ENCODE measurements at regions not wholly inside any gene's neighbourhood (a gene's known extent, or its start where the extent isn't known, plus 50 kb on each side); places are given as distances from the start of the nearest gene placed in this dataset.
A peak's percentile ranks its signal among the peaks of the same experiment; 100 is the strongest.
"Not testable (repeated sequence)": the region's sequence is repeated elsewhere in the genome, so short reads cannot be mapped to it uniquely, and the experiment has no call there.

DNA sequence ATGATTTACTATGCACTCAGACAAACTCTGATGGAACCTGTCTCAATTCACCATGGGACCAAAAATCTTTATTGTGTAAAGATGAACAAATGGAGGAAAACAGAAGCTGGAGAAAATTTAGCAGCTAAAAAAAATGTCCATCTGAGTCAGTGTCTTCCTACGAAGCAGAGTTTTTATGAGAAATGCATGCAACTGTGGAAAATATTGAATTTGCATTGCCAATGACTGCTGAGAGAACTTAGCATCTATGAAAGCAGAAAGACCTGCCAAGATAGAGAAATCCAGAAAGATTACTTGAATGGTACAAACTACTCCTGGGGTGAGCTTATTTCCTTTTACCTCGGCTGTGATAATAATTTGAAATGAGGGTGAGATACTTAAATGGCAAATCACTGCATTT, 289.7 kb upstream of the GCFC2 start:
- DNase-seq (ENCODE audit: low read depth) = no peak

DNA sequence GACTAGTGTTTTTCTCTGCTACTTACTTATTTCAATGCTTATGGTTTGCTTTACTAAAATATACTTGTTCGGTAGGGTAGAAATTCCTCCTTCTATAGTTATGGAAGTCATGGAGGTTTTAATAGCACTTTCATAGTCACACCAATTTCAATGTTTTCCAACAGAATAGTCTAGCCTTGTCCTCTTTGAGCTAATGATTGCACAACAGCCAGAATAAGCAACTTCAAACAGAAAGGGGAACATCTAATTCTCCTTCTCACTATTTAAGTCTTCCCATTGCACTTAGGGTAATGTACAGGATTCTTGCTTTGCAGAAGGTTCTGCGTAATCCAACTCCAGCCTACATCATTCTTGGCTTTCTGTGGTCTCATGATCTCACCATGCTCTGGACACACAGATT, 287.7 kb upstream of the GCFC2 start:
- DNase-seq (ENCODE audit: low read depth) = no peak

DNA sequence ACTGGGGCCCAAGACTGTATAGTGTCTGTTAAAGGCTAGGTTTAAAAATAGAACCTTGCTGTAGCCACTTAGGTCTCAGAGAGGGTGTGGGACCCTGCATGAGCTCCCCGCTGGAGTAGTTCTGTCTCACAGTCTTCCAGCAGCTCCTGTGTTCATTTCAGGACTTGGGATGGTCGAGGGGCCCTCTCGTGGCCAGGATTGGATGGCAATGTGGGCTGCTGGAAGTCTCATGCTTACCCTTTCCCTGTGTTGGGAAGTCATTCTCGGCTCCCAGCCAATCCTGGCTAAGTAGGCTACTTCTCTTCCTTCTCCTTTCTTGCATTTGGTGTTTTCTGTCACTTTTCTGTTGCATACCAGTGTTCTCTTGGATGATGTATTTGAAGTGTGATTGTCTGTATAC, 284.0 kb upstream of the GCFC2 start:
- DNase-seq (ENCODE audit: low read depth) = no peak

DNA sequence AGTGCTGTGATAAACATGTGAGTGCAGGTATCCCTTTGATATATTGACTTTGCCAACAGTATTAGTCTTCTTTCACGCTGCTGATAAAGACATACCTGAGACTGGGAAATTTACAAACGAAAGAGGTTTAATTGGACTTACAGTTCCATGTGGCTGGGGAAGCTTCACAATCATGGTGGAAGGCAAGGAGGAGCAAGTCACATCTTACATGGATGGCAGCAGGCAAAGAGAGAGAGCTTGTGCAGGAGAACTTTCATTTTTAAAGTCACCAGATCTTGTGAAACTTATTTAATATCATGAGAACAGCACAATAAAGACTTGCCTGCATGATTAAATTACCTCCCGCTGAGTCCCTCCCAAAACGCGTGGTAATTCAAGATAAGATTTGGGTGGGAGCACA, 277.9 kb upstream of the GCFC2 start:
- not testable (repeated sequence) for DNase-seq (ENCODE audit: low read depth)

DNA sequence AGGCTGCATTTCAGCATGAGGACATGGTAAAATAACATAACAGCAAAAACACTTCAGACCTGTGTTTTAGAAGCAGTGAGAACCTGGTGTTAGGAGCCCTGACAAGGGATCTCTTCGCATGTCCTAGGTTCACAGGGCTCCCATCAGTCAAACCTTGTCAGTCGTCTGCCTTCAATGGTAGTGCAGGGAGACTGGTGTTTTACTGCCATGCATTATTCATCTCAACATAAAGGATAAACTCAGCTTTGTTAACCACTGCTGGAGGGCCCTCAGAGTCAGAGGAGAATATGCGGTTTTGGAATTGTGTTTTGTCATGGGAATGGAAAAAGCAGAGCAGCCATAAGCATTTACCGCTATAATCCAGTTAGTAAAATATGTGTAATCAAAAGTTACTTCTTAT, 275.9 kb upstream of the GCFC2 start:
- DNase-seq (ENCODE audit: low read depth) = no peak

DNA sequence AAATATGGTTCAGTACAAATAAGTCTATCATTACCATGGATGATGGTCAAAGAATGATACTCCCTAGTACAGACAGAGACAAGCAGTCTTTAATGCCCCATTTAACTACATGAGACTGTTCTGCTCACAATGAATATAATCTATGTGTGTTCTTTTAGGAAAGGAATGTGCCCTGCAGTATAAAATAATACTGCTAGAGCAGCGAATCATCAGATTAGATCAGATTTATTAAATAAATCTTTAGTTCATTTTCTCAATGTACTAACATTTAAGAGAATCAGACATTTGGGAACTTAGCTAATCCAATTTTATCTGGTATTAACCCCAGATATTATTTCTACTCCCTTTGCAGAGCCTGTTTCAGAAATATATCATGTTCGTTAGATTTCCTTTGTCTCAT, 272.0 kb upstream of the GCFC2 start:
- no peak for DNase-seq (ENCODE audit: low read depth)

DNA sequence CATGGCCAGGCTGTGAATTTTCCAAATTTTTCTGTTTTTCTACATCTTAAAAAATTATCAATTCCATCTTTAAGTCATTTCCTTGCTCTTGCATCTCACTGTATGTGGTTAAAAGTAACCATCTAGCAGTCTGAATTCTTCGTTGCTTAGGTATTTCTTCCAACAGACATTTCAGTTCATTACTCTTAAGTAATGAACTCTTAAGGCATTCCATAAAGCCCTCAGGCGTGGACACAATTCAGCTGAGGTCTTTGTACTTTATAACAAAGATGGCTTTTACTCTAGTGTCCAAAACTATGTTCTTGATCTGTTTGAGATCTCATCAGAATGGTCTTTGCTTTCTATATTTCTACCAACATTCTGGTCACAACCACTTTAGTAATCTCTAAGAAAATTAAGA, 253.9 kb upstream of the GCFC2 start:
- no peak for DNase-seq (ENCODE audit: low read depth)

DNA sequence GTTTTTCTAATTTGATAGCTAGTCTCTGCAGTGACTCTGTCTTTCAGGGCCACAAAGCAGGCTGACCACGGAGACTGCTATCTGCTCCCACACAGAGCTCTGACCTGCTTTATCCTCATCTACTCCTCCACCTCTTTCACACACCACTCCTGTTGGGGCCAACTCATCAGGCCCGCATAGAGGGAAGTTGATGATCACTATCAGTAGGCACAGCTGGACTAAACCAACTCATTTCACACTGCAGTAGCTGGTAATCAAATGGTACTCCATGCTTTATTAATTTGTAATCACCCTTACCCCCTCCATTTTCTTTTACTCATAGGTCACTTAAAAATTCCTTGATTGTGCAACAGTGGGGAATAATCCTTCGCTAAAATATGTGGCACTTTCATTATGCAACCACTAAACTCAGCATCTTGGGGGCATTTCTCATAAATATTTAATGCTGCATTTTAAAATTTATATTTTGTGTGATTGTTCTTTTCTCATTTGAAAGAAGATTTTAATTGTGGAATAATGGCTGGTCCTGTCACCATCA, 249.8 kb upstream of the GCFC2 start:
- no peak for DNase-seq (ENCODE audit: low read depth)

DNA sequence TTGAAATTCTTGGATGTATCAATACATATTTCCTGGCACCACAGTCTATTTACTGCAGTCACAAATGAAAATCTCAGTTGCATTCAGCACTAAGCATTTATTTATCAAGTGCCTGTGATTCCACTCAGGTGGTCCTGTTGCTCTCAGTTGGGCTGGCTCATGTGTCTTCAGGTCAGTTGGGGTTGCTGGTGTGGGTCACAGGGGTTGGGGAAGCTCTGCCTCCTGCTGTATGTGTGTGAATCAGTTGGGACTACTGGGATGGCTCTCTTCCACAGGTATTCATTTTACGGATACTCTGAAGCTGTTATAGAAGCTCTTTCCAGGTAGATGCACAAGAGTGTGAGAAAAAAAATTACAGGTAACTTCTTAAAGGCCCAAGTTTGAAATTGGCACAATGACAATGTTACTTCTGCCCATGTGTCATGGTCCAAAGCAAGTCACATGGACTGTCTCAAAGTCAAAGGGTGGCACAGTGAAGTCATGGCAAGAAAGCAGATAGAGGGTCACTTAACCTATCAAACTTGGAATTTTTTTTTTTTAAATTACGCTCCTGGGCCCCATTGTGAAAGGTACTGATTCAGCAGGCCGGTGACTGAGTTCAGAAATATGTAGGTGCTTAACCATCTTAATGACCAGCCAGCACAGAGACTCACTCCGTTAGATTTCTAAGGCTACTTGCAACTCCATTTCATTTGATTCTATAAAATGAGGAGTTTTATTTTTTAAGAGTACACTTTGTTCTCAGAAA, 249.2 kb upstream of the GCFC2 start:
- no peak for DNase-seq (ENCODE audit: low read depth)

DNA sequence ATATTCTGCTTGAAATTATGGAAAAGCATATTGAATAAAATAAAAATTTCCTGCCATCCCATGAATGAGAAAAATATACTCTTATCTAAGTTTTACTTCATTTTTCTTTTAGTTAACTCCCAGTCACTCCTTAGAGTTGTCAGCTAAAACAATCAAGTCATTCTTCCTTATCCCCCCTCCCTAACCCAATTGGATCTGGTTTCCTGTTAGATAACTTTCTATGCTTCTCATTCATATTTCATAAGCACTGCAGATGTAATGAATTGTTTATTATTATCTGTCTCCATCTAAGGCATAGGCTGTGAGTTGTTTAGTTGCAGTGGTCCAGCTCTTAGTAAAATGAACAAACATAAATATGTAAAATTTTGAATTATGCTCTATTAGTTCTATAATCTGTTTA, 244.0 kb upstream of the GCFC2 start:
- no peak for DNase-seq (ENCODE audit: low read depth)

DNA sequence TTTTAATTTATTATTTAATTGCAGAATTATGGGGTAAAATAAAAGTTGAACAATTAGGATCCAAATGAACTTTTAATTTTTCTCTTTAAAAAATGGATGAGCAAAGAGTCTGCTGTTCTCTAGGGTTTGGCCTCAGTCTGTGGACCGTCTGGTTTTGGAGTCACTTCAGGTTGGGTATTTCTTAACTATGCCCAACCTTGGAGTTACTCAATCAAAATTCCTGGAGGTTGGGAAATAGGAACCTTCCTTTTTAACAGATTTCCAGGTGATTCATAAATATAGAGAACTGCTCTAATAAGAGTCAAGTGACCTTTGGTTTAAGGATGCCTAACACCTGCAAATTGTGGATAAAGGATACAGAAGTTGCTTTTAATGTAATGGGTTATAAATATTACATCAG, 241.5 kb upstream of the GCFC2 start:
- no peak for DNase-seq (ENCODE audit: low read depth)

DNA sequence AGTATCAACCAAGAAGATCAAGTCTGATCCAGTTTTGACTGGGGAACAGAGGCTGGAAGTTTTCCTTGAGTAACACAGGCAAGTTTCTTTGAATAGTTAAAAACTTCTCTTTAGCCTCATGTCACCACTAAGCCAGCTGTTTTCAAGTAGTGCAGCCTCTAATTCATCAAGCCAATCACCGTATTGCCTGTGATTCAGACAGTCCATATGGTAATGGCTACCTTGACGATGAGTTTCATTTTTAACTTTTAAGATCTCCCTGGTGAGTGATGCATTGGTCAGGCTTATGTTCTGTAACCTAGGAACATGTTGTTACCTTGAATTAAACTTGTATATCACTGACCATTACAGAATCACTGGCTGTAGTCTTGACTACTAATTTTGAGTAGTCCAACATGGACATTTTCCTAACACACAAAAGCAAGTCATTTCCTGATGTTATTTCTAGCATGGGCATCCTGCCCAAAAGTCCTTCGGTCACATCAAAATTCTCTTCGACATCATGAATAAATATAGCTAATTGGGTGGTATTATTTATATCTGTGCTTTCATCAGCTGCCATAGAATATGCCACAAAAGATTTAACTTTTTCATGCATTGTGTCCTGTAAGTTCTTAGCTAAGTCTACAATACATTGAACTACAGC, 238.8 kb upstream of the GCFC2 start:
- no peak for DNase-seq (ENCODE audit: low read depth)

DNA sequence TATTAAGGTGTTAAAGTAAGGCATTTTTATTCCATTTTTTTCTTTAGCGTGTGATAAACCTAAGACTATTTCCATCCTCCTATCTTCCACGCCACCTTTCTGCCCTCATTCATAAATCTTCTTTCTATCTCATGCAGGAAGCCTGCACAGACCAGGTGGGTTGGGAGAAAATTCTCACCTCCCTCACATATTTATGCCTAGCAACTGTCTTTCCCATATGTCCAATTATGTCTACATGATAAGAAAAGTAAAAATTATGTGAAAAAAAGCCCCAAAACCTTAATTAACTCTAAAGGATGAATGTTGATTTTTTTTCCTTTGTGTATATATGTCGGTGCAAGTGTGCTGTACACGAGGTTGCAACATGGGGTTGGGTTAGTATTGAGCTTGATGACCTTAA, 225.6 kb upstream of the GCFC2 start:
- no peak for DNase-seq (ENCODE audit: low read depth)

DNA sequence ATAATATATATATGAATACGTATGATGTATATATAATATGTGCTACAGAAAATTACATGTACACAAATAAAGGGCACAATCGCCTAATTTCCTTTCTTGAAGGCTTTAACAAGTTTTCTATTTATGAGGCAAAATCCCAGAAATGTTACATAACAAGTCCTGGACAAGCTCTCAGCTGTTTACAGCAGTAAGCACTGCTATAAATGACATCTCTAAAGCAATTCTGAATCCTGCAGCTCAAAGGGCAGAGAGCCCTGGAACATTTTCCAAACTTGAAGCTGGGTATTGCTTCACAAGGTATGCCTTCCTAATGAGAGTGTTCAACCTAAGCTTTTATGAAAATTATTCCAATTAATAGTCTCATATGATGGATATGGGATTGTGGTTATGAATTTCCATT, 222.3 kb upstream of the GCFC2 start:
- no peak for DNase-seq (ENCODE audit: low read depth)

DNA sequence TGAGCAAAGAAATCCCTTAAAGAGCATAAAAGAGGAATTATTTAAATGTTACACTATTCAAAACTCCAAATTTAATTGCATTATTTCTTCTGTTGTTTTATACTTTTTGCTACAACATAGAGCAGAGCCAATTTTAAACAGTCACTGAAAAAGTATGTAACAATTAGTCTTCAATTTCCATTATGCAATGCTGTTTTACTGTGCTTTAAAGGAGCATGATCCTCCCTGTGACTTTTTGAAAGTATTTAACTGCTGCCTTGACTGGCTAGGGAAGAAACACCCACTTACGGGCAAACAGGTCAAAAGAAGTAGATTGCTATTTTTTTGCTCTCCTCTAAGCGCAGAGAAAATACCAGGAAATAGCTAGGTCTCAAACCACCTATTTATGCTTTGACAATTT, 217.4 kb upstream of the GCFC2 start:
- no peak for DNase-seq (ENCODE audit: low read depth)

DNA sequence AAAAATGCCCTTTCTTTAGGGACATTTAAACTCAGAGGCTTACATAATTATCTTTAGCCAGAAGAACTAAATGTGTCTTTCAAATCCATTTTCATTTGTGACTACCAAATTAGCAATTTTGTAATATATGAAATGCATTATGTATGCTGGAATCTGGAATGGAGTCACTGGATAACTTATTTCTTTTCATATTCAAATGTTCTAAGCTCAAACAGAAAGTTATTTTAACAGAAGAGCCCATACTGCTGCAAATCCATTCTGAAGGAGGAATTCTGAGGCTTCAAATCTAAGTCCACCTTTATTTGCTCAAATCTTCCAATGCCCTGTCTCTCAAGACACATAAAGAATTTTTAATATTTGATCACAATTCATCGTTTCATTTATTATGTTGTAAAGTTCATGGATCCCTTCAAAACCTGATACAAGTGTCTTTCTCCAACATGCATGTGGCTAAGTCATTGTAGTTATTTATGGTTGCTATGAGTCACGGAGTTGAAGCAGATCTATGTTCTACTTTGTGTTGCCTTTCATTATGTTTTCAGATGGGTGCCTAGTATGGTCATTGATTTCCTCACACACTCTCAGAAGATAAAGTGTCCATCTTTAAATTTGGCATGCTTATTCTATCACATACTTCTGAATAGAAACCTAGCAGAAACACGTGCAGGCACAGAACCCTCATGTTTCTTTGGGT, 214.8 kb upstream of the GCFC2 start:
- no peak for DNase-seq (ENCODE audit: low read depth)

DNA sequence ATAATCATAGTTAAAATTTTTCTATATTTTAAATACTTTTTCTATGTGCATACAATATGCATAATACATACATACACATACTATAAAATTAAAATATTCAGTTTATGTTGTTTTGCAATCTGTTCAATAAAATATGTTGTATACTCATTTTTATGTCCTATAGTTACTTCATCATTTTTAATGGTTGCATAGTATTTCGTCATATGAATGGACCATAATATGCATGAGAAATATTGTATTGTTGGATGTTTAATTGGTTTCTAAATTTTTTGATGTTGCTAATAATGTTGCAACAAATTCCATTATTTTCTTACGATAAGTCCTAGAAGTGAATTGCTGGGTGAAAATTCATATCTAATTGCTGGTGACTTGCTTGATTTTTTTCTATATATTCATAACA, 211.5 kb upstream of the GCFC2 start:
- DNase-seq (ENCODE audit: low read depth) = no peak

DNA sequence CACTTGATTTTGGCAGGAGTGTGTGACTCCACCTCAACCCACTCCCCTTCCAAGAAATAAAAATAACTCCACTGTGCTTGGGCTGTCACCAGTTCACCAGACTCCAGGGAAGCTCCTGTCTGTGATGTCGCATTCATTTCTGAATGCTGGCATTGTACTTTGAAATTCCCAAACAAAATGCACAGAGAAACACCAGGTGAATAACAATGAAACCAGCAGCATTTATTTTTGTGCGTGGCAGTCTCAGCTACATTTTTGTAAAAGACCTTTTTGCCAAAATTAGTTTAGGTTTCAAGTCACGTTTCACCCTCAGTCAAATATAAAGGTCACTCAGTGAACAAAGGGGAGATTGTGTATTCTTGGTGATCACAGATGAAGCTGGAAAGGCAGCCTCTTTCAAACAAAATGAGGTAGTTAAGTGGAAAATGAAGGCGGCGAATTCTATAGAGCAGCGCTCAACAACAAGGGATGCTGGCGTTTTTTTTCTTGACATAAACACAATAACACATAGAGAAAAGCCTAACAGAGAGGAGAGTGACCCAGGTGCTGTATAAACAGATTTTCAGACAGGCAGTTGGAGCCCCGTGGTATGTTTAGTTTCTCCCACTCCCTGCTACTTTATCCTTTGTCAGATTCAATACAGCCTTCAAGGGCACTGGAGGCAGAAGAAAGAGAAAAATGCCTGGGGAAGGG, 210.3 kb upstream of the GCFC2 start:
- no peak for DNase-seq (ENCODE audit: low read depth)

DNA sequence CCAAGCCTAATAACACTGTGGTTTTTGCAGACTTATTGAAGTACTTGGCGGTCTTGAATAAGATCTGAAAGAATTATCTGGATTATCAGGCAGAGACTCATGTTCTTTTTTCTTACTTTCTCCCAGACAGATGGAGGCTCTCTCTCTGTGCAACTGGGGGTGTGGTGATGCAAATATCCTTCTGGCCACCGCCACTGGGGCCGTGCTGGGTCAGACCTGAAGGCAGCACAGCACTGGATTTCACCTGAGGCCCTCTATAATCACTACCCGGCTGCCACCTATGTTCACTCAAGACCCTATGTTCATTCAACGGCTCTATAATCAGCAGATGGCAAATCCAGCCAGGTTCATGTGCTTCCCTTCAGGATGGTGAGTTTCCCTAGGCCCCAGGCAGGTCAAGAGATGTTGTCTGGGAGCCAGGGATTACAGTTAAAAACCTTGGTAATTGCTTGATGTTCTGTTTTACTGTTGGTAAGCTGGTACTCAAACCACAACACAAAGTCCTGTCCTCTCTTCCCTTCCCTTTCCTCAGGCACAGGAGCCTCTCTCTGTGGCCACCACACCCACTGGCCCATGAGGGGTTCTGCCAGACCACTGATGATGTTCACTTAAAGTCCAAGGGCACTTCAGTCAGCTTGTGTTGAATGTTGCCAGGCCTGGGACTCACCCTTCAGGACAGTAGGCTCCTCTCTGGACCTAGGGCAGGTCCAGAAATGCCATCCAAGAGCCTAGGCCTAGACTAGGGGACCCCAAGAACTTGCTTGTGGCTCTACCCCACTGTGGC, 205.3 kb upstream of the GCFC2 start:
- DNase-seq (ENCODE audit: low read depth) = no peak

DNA sequence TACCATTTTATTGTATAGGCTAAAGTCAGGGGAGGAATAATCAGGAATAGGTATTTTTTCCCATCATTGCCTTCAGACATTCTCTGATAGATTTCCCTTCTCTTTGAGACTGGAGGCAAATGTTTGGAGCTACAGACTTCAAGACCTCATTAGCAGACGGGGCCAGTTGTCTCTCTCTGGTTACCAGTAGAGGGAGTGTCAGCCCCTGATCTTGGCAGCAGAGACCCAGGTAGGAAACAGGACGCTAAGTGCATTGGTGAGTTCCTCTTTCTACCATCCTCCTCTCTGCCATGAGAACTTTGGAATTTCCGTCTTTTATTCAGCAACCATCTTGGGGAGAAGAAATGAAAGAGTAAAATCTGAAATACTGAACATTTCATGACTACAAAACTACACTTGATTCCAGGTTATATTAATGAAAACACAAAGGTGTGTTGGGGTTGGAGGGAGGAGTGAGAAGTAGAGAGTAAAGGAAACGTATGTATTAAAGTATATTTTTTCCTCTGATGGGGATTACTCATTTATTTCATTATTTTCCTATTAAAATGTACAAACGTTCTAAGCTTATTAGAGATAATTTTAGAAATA, 186.2 kb upstream of the GCFC2 start:
- peak; percentile 2 for DNase-seq (ENCODE audit: low read depth)

DNA sequence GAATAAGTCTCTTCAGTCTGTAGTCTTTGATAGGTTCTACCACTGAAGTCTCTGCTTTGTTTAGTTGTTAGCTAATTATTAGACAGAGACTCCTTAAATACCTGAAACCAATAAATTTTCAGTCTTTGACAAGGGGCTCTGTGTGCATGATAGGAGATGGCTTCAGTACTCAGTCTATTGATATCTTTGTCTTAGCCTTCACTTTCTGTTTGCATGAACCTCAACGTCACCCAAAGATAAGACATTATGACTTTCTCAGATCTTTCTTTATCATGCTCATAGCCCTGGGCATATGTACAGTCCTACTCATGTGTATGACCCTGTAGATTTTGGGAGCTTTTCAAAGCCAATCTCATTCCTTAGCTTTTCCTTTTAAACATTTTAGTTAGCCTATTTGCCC, 183.5 kb upstream of the GCFC2 start:
- no peak for DNase-seq (ENCODE audit: low read depth)
